Right cardiac atrium (tissue), 5 donors: ENCODE measurements at regions not wholly inside any gene's neighbourhood (a gene's known extent, or its start where the extent isn't known, plus 50 kb on each side); places are given as distances from the start of the nearest gene placed in this dataset.
"Not testable (repeated sequence)": the region's sequence is repeated elsewhere in the genome, so short reads cannot be mapped to it uniquely, and the experiment has no call there.

ENCODE experiments used
- ATAC-seq, 2 donors: fragments of 200-7000 bp; cut with Tn5 transposase; one replicate each; pipeline versions ENCODE4 v1.8.0 to v1.9.1; 2020; ENCODE audit warnings: moderate library complexity in 2 of 2, mild to moderate bottlenecking in 1 of 2
- DNase-seq, 3 donors: peaks; one replicate each; pipeline ENCODE4 v3.0.0-alpha.2; 2020
- H3K27ac ChIP-seq: one replicate; pipeline ENCODE4 v1.5.1; 2013; ENCODE audit warnings: mild to moderate bottlenecking, low read length, control low read depth, moderate library complexity
- H3K27me3 ChIP-seq: one replicate; pipeline ENCODE4 v1.6.1; 2013; ENCODE audit not compliant: control insufficient read depth, insufficient read depth
- H3K4me1 ChIP-seq: one replicate; pipeline ENCODE4 v1.6.1; 2013; ENCODE audit warnings: low read length; ENCODE audit not compliant: control insufficient read depth, insufficient read depth
- H3K4me3 ChIP-seq: one replicate; pipeline ENCODE4 v1.5.1; 2013; ENCODE audit warnings: low read length, control low read depth
- H3K9me3 ChIP-seq: one replicate; pipeline ENCODE4 v1.6.1; 2013; ENCODE audit warnings: low read length; ENCODE audit not compliant: control insufficient read depth
- WGBS: extraction: QIAGEN DNeasy Blood & Tissue Kit; methylation state at CpG from one replicate; pipeline ENCODE4 v1.1.7; 2013; 5-methylcytosine and 5-hydroxymethylcytosine counted together
- intact Hi-C, 4 donors: fragments of 100-400 bp; cut with DNase I; formaldehyde crosslinking; loops; one replicate each; pipeline versions ENCODE4 v1.11.0 to v1.14.0; 2022 to 2023
- donor health status: healthy with polysubstance abuse.
- donor health status: DM: no; HTN: yes; CAD: no.
- donor health status: DM: no; HTN: no; CAD: no.
- donor health status: DM: no; HTN: yes; CAD: no; lungs with severe emphysema.
- donor health status: DM: yes; HTN: yes; CAD: no.

GRCh38 chr6:6963390-6963789 is 144.4 kb upstream of the RREB1 start:
- intact Hi-C loops, H3K4me1 ChIP-seq, DNase-seq, H3K27ac ChIP-seq, ATAC-seq, H3K4me3 ChIP-seq, H3K9me3 ChIP-seq, H3K27me3 ChIP-seq: not testable (repeated sequence)
- WGBS = 72% methylated on average over 7 of the region's 7 CpGs

- DNase-seq = no peak
- no peaks in the 10 kb centered on the region for H3K9me3 ChIP-seq
These were observed 143.1 kb upstream of the RREB1 start for GRCh38 chr6:6964675-6965074.

GRCh38 chr6:6966127-6966526 is 141.6 kb upstream of the RREB1 start:
- Histone ChIP-seq H3K27me3 (no peaks in the 10 kb centered on the region), H3K9me3 (no peaks in the 10 kb centered on the region), H3K4me1 (no peaks in the 10 kb centered on the region), H3K4me3 (no peak overlapping the region), H3K27ac (no peak overlapping the region)
- intact Hi-C loops = no loop called here
- DNase-seq = no peak
- WGBS = 81% methylated on average over 1 of the region's 1 CpG
- ATAC-seq = no peak

More at GRCh38 chr6:6964675-6965074, 143.1 kb upstream of the RREB1 start:
- Histone ChIP-seq H3K4me3 (no peak overlapping the region), H3K27me3 (no peaks in the 10 kb centered on the region), H3K27ac (no peak overlapping the region), H3K4me1 (no peaks in the 10 kb centered on the region)
- ATAC-seq = no peak
- 71% methylated on average over 3 of the region's 3 CpGs for WGBS
- intact Hi-C loops = no loop called here

- no peaks in the 10 kb centered on the region for H3K4me1 ChIP-seq
- intact Hi-C loops = no loop called here
- no peak overlapping the region for H3K4me3 ChIP-seq
- WGBS = 95% methylated on average over 4 of the region's 4 CpGs
- H3K27me3 ChIP-seq = no peaks in the 10 kb centered on the region
- DNase-seq = no peak
- ATAC-seq = no peak
- H3K9me3 ChIP-seq = no peaks in the 10 kb centered on the region
- H3K27ac ChIP-seq = no peak overlapping the region
These were observed 141.2 kb upstream of the RREB1 start for GRCh38 chr6:6966569-6966968.

- intact Hi-C loops = no loop called here
- H3K27ac ChIP-seq = no peak overlapping the region
- H3K4me3 ChIP-seq = no peak overlapping the region
- H3K27me3 ChIP-seq = no peaks in the 10 kb centered on the region
- 86% methylated on average over 3 of the region's 3 CpGs for WGBS
- no peaks in the 10 kb centered on the region for H3K9me3 ChIP-seq
- ATAC-seq = no peak
- no peaks in the 10 kb centered on the region for H3K4me1 ChIP-seq
- DNase-seq = no peak
These were observed 139.4 kb upstream of the RREB1 start for GRCh38 chr6:6968357-6968730.

- intact Hi-C loops = no loop called here
- ATAC-seq = no peak
- no peaks in the 10 kb centered on the region for H3K9me3 ChIP-seq
- H3K4me1 ChIP-seq = no peaks in the 10 kb centered on the region
- no peaks in the 10 kb centered on the region for H3K27me3 ChIP-seq
- 91% methylated on average over 10 of the region's 10 CpGs for whole genome bisulfite sequencing
- no peak overlapping the region for H3K27ac ChIP-seq
- DNase-seq = no peak
- no peak overlapping the region for H3K4me3 ChIP-seq
These were observed 138.8 kb upstream of the RREB1 start for GRCh38 chr6:6968731-6969552.

- 84% methylated on average over 10 of the region's 10 CpGs for WGBS
- no peak for DNase-seq
- H3K27me3 ChIP-seq = no peaks in the 10 kb centered on the region
- ATAC-seq = peak in 1 of 2 donors; percentile 38
- no peak overlapping the region for H3K27ac ChIP-seq
- no peaks in the 10 kb centered on the region for H3K9me3 ChIP-seq
- no peak overlapping the region for H3K4me3 ChIP-seq
- intact Hi-C loops = no loop called here
- no peaks in the 10 kb centered on the region for H3K4me1 ChIP-seq
These were observed 138.0 kb upstream of the RREB1 start for GRCh38 chr6:6969761-6970223.

- ATAC-seq = no peak
- no peaks in the 10 kb centered on the region for H3K9me3 ChIP-seq
- no peak overlapping the region for H3K4me3 ChIP-seq
- no peak for DNase-seq
- intact Hi-C loops = no loop called here
- 94% methylated on average over 16 of the region's 16 CpGs for WGBS
- no peak overlapping the region for H3K27ac ChIP-seq
- no peaks in the 10 kb centered on the region for H3K27me3 ChIP-seq
- no peaks in the 10 kb centered on the region for H3K4me1 ChIP-seq
These were observed 136.9 kb upstream of the RREB1 start for GRCh38 chr6:6970851-6971250.

GRCh38 chr6:6971369-6971768 is 136.4 kb upstream of the RREB1 start:
- intact Hi-C loops = no loop called here
- Histone ChIP-seq H3K4me3 (no peak overlapping the region), H3K27ac (no peak overlapping the region), H3K4me1 (no peaks in the 10 kb centered on the region), H3K9me3 (no peaks in the 10 kb centered on the region), H3K27me3 (no peaks in the 10 kb centered on the region)
- WGBS = 71% methylated on average over 11 of the region's 11 CpGs
- ATAC-seq (no peak), DNase-seq (no peak)

GRCh38 chr6:6972456-6972855 is 135.3 kb upstream of the RREB1 start:
- WGBS = 50% methylated on average over 2 of the region's 2 CpGs
- H3K27ac ChIP-seq = no peak overlapping the region
- H3K4me1 ChIP-seq = no peaks in the 10 kb centered on the region
- ATAC-seq (no peak), DNase-seq (no peak)
- H3K9me3 ChIP-seq = no peaks in the 10 kb centered on the region
- H3K27me3 ChIP-seq = no peaks in the 10 kb centered on the region
- intact Hi-C loops = no loop called here
- H3K4me3 ChIP-seq = no peak overlapping the region

GRCh38 chr6:6973721-6974120 is 134.0 kb upstream of the RREB1 start:
- Histone ChIP-seq H3K4me1 (no peaks in the 10 kb centered on the region), H3K27me3 (no peaks in the 10 kb centered on the region), H3K9me3 (no peaks in the 10 kb centered on the region), H3K27ac (no peak overlapping the region), H3K4me3 (no peak overlapping the region)
- no peak for ATAC-seq
- intact Hi-C loops = no loop called here
- 82% methylated on average over 6 of the region's 6 CpGs for WGBS
- no peak for DNase-seq
